ENCODE measurements at regions not wholly inside any gene's neighbourhood (a gene's known extent, or its start where the extent isn't known, plus 50 kb on each side); places are given as distances from the start of the nearest gene placed in this dataset.

GRCh38 chr2:234691968-234692955 is 195.4 kb upstream of the ARL4C start:
- DNase-seq = no peak

DNA sequence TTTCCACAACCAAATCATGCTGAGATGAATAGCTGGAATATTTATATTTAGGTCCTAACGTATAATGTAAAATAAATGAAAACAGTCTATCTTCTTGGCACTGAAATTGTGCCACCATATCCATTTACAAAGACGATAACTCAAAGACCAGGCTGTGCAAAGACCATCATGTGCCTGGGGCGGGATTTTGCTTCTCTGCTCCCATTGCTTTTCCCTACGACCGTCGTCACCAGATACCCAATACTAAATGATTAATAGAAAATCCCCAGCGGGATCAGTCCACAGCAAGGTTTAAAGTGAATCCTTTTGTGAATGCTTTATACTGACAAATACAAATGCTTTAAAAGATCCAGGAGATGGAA is 194.3 kb upstream of the ARL4C start:
- no peak for DNase-seq

DNA sequence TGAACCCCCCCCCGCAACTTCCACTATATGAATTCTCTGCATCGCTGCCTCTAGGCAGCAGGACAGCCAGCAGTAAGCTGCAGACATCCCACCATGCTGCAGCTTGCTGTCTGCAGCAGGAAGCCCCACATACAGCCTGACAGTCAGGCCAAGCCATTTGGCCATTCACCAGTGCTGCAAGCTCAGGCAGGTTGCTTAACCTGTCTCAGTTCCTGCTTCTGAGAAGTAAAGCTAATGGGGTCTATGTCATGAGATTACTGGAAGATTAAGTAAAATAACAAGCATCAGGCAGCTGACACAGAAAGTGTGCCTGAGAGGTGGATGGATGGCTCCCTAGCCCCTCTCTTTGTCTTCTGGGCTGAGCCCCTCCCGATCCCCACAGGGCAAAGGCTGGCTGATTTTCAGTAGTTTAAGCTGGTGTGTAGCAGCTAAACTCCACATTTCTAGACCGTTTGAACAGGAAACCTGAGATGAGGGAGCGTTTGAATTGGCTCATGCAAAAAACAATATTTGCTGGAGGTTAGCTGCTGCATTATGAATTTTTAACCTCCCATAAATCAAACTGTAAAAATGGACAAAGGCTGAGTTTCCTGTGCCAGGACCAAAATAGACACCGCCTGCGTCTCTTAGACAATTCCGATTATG is 193.8 kb upstream of the ARL4C start:
- no peak for DNase-seq

- DNase-seq = no peak
Observed at GRCh38 chr2:234689911-234690379, 193.1 kb upstream of the ARL4C start.

DNA sequence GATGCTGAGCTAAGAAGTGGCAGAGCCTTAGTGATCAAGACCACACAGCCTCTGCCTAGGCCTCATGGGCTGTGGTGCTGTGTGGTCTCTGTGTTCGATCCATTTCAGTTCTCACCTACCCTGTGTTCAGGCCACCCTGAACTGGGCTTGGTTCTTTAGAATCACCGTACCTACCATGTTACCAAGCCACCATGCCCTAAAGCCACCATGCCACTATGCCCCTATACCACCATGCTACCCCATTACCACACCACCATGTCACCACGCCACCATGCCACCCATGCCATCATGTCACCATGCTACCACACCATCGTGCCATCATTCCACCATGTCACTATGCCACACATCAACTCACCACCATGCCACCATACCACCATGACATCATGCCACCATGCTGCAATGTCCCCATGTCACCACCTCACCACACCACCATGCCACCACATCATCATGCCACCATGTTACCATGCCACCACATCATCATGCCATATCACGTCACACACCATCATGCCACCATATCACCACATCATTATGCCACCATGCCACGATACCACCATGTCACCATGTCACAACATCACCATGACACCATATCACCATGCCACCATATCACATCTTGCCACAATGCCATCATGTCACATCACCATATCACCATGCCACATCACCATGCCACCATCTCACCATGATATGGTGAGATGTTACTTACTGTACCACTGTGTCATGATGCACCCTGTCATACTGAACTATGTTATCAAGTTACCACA is 191.0 kb upstream of the ARL4C start:
- no peak for DNase-seq

- DNase-seq = no peak
Observed at GRCh38 chr2:234686088-234686890, 189.4 kb upstream of the ARL4C start.

DNA sequence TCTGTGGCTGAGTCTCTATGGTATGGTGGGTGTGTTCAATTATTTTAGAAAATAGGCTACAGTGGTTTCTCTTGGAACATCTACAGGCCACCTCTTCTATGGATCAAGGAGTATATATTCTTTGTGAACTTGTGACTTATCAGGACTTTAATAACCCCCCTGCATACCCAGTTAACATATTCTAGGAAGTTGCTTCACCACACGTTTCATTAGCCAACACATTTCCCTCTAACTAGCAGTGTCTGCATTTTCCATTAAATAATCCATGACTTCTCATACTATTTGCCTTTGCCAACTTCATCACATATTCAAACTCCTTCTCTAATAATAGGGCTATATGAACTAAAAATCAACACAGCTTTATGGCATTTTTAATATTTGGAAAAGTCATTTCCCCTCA is 187.6 kb upstream of the ARL4C start:
- DNase-seq = no peak

DNA sequence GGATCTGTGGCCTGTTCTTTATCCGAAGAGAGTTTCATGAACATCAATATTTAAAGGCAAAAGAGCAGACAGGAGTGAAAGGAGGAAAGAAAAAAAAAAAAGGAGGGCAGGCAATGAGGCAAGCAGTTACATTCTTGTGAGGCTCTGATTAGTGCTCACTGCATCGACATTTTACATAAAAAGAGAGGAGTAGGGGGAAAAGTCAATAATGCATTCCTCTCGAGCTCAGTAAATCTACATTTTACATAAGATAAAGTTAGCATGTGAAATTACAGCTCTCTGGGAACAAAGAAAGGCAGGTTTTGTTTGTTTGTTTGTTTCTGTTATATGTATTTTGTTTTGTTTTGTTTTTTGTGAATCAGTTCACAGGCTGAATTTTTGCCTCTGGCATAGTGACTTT is 187.1 kb upstream of the ARL4C start:
- DNase-seq = no peak

- no peak for DNase-seq
Observed at GRCh38 chr2:234682492-234683228, 185.8 kb upstream of the ARL4C start.

GRCh38 chr2:234680688-234681619 is 184.1 kb upstream of the ARL4C start:
- DNase-seq = no peak

DNA sequence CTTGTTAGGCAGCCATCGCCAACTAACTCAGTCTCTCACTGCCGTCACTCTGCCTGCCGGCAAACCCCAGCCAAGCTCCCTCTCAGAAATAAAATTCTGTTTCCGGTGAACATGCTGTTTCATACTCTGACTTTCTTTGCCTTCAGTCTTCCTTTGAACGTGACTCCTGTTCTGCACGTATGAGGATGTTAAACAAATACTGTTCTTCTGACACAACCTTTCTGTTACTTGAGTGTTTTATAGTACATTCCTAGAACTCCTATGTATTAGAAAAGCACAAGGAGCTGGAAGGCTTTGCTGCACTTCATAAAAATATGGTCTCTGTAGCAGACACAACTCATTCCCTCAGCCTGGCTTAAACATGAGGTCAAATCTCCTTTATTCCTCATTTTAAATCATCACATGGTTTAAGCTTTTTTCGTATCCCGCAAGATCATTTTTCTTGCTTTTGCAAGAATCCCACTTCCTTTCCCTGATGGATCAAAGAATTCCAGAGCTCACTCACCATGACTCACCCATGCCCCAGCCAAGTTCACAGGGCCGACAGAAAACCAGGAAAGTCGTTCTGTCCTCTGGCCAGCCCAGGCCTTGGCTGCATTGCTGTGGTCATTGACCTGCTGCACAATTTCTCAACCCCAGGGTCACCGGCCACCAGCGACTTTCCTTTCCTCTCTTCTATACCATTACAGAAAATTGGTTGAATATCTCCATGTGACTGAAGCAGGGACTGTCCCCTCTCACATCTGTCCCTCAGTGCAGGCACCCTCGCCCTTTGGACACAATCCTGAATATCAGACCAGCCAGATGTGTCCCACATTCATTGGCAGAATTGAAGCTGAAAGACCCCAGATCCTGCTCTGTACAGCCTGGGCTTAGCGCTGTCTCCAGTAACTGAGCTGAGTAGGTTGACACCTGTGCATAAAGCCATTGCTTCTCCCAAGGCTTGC is 183.1 kb upstream of the ARL4C start:
- no peak for DNase-seq

GRCh38 chr2:234679301-234679740 is 182.4 kb upstream of the ARL4C start:
- DNase-seq = no peak

DNA sequence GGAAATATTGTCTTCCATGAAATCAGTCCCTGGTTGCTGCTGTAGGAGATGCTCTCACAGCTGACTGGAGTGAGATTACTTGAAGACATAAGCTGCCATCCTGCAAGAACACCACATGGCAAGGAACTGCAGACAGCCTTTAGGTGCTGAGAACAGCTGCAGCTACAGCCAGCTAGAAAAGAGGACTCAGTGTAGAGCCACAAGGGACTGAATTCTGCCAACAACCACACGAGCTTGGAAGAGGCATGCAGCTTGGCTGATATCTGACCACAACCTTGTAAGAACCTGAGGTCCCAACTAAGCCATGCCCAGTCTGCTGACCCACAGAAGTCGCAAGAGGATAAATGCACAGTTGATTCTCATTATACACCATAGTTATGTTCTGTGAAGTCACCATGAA is 181.8 kb upstream of the ARL4C start:
- no peak for DNase-seq

DNA sequence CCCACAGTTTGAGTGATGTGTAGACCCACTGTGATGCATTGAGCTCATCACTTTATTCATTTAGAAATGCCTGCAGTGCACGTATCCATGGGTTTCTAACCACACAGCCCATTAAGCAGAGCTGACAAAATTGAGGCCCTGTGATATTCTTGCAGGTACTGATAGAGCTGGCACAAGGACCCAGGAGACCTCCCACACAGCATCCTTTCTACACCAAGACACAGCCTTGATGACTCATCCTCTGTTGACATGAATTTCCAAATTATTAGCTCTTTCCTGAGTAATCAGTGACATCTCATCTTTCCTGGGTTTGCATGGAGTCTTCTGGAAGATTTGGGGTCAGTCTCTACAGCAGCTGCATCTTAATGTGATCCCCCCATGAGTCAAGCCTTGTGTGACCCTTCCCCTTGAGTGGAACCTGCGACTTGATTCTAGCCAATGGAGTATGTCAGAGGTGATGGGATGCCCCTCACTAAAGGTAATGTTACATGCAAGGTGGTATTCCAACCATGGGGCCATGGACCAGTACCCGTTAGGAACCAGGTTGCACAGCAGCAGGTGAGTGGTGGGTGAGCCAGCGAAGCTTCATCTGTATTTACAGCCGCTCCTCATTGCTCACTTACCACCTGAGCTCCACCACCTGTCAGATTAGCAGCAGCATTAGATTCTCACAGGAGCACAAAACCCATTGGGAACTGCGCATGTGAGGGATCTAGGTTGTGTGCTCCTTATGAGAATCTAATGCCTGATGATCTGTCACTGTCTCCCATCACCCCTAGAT is 181.1 kb upstream of the ARL4C start:
- DNase-seq = no peak

DNA sequence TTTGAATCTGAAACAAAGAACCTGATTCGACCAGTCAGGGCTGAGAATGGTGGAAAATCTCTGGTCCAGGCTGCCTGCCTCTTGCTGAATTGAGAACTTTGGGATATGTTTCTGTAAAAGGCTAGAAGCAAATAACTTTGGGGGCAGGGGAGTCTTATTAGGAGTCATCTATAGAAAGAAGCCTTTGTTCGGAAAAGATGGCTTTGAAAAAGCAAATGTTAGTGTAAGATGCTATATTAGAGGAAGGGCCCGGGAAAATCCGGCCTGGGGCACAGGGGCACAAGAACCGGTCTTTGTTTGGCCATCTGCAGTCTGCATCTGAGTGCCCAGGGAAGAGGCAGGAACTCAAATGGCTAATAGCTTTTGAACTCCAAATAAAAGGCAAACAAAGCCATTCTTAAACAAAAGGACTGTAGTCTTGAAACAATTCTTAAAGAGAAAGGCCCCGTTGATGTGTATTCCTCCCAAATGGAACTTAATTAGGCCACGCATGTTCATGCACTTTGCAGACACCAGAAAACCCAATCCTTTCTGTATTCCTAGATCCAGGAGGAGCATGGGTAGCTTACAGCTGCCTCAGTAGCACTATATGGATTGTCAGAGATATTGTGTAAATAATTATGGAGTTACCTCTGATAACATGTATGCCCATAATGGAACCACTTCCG is 180.0 kb upstream of the ARL4C start:
- DNase-seq = no peak

GRCh38 chr2:234676109-234676782 is 179.4 kb upstream of the ARL4C start:
- no peak for DNase-seq

DNA sequence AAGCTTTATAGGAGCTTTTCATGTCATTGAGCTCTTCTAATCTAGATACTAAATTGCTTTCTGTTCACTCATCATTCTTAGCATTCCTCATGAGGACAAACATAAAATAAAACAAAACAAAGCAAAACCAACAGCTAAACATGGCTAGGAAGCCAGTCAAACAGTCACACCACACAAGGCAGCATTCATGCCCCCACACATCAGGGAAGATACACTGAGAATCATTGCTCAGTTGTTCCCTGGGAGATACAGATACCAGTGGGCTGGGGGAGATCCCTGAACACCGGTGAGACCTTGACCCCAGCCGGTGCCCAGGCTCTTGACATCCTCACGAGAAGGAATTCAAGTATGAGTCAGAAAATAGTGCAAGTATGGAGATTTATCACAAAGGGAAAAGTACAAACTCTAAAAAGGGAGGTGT is 177.9 kb upstream of the ARL4C start:
- DNase-seq = no peak

Measured in GF-D8 (cell line).